Natural killer cell (primary cell): ENCODE measurements at regions not wholly inside any gene's neighbourhood (a gene's known extent, or its start where the extent isn't known, plus 50 kb on each side); places are given as distances from the start of the nearest gene placed in this dataset.

Experiments
- ATAC-seq, 3 donors: fragments of 150-1000 bp in 2 of 3; fragments of 200-7000 bp in 1 of 3; cut with Tn5 transposase; 1 replicate in 1 of 3; 2 replicates in 2 of 3; pipeline ENCODE4 v1.10.0; 2021; ENCODE audit warnings: mild to moderate bottlenecking in 2 of 3, moderate library complexity in 2 of 3
- DNase-seq, 2 donors: peaks; one replicate each; pipeline versions ENCODE4 v3.0.0 to v3.0.0-alpha.2; 2013 to 2021; ENCODE audit warnings: mixed read lengths in 1 of 2
- H3K27ac ChIP-seq: one replicate; pipeline ENCODE4 v1.5.1; 2013; ENCODE audit warnings: mild to moderate bottlenecking, low read length
- H3K27me3 ChIP-seq: one replicate; pipeline ENCODE4 v1.6.1; 2013; ENCODE audit warnings: low read length; ENCODE audit not compliant: control insufficient read depth, insufficient read depth
- H3K36me3 ChIP-seq: one replicate; pipeline ENCODE4 v1.6.1; 2013; ENCODE audit warnings: low read length; ENCODE audit not compliant: control insufficient read depth, insufficient read depth
- H3K4me1 ChIP-seq: one replicate; pipeline ENCODE4 v1.6.1; 2013; ENCODE audit warnings: low read length; ENCODE audit not compliant: control insufficient read depth, insufficient read depth
- H3K4me3 ChIP-seq: one replicate; pipeline ENCODE4 v1.5.1; 2013; ENCODE audit warnings: low read length
- H3K9me3 ChIP-seq: one replicate; pipeline ENCODE4 v1.6.1; 2013; ENCODE audit warnings: low read length; ENCODE audit not compliant: control insufficient read depth, insufficient read depth
- H3K27ac Mint-ChIP-seq, 2 donors: one replicate each; pipeline ENCODE4 v1.8.0; 2022; ENCODE audit warnings: mild to moderate bottlenecking in 2 of 2, mixed read lengths in 2 of 2, moderate library complexity in 1 of 2
- H3K27me3 Mint-ChIP-seq, 2 donors: one replicate each; pipeline ENCODE4 v1.8.0; 2022; ENCODE audit warnings: low read depth in 2 of 2, mixed read lengths in 2 of 2
- H3K36me3 Mint-ChIP-seq: one replicate; pipeline ENCODE4 v1.8.0; 2022; ENCODE audit warnings: mixed read lengths
- H3K4me1 Mint-ChIP-seq, 2 donors: one replicate each; pipeline ENCODE4 v1.8.0; 2022; ENCODE audit warnings: mixed read lengths in 2 of 2
- H3K4me3 Mint-ChIP-seq: one replicate; pipeline ENCODE4 v1.8.0; 2022; ENCODE audit warnings: mild to moderate bottlenecking, moderate library complexity, mixed read lengths
- H3K9me3 Mint-ChIP-seq, 2 donors: one replicate each; pipeline ENCODE4 v1.8.0; 2022; ENCODE audit warnings: mixed read lengths in 2 of 2
- CTCF ChIP-seq: fragments of 200-600 bp; IDR thresholded peaks from one replicate; pipeline ENCODE4 v1.8.0; 2022; ENCODE audit warnings: antibody characterized with exemption
- WGBS: methylation state at CpG from one replicate; pipeline ENCODE4 v1.1.7; 2013; ENCODE audit warnings: missing lambda C conversion rate; ENCODE audit not compliant: insufficient coverage; 5-methylcytosine and 5-hydroxymethylcytosine counted together
- intact Hi-C: fragments of 100-400 bp; cut with micrococcal nuclease; formaldehyde crosslinking; loops from one replicate; pipeline ENCODE4 v1.14.2; 2022

- Histone ChIP-seq H3K27ac (no peak overlapping the region), H3K36me3 (no peaks in the 10 kb centered on the region), H3K27me3 (no peaks in the 10 kb centered on the region), H3K9me3 (no peaks in the 10 kb centered on the region), H3K4me1 (no peaks in the 10 kb centered on the region), H3K4me3 (no peak overlapping the region)
- peaks cover 0 to 6% of the 10 kb centered on the region in 2 donors for H3K27me3 Mint-ChIP-seq
- WGBS = 91% methylated on average over 4 of the region's 5 CpGs
- no peaks in the 10 kb centered on the region for H3K4me1 Mint-ChIP-seq
- no peak for DNase-seq
- no peaks in the 10 kb centered on the region for H3K9me3 Mint-ChIP-seq
- no peak for TF ChIP-seq CTCF
- no peaks in the 10 kb centered on the region for H3K36me3 Mint-ChIP-seq
- ATAC-seq = no peak
- H3K4me3 Mint-ChIP-seq = no peak overlapping the region
- no peak overlapping the region for H3K27ac Mint-ChIP-seq
- intact Hi-C loops = no loop called here
These were observed 217.1 kb upstream of the KCNMB2 start for GRCh38 chr3:178318941-178319816.

GRCh38 chr3:178320456-178321351, 215.5 kb upstream of the KCNMB2 start:
- ATAC-seq (no peak), DNase-seq (no peak)
- Mint-ChIP-seq H3K27ac (no peak overlapping the region), H3K4me3 (no peak overlapping the region), H3K36me3 (no peaks in the 10 kb centered on the region), H3K9me3 (no peaks in the 10 kb centered on the region), H3K4me1 (no peaks in the 10 kb centered on the region), H3K27me3 (peaks cover 0 to 6% of the 10 kb centered on the region in 2 donors)
- H3K9me3 ChIP-seq = no peaks in the 10 kb centered on the region
- no peak overlapping the region for H3K4me3 ChIP-seq
- no peaks in the 10 kb centered on the region for H3K4me1 ChIP-seq
- H3K27ac ChIP-seq = no peak overlapping the region
- intact Hi-C loops = no loop called here
- no peak for TF ChIP-seq CTCF
- H3K36me3 ChIP-seq = no peaks in the 10 kb centered on the region
- H3K27me3 ChIP-seq = no peaks in the 10 kb centered on the region
- WGBS = 96% methylated on average over 3 of the region's 4 CpGs

- no peak overlapping the region for H3K27ac Mint-ChIP-seq
- Histone ChIP-seq H3K4me3 (no peak overlapping the region), H3K27ac (no peak overlapping the region), H3K4me1 (no peaks in the 10 kb centered on the region), H3K27me3 (no peaks in the 10 kb centered on the region), H3K9me3 (no peaks in the 10 kb centered on the region), H3K36me3 (no peaks in the 10 kb centered on the region)
- H3K27me3 Mint-ChIP-seq = peaks cover 0 to 3% of the 10 kb centered on the region in 2 donors
- H3K4me3 Mint-ChIP-seq = no peak overlapping the region
- H3K9me3 Mint-ChIP-seq = no peaks in the 10 kb centered on the region
- H3K4me1 Mint-ChIP-seq = no peaks in the 10 kb centered on the region
- DNase-seq (no peak), ATAC-seq (no peak)
- intact Hi-C loops = no loop called here
- no peaks in the 10 kb centered on the region for H3K36me3 Mint-ChIP-seq
- TF ChIP-seq CTCF = no peak
- 91% methylated on average over 5 of the region's 5 CpGs for WGBS
These were observed 211.9 kb upstream of the KCNMB2 start for GRCh38 chr3:178324356-178324755.
